Testis (tissue), 2 donors: ENCODE measurements at regions not wholly inside any gene's neighbourhood (a gene's known extent, or its start where the extent isn't known, plus 50 kb on each side); places are given as distances from the start of the nearest gene placed in this dataset.
"Not testable (repeated sequence)": the region's sequence is repeated elsewhere in the genome, so short reads cannot be mapped to it uniquely, and the experiment has no call there.

Experiments used
- CTCF ChIP-seq, 3 experiments: fragments of 450-650 bp in 2 of 3; fragments of 200-600 bp in 1 of 3; sonication (generic) in 1 of 3; IDR thresholded peaks; one replicate each; pipeline ENCODE4 v1.5.1; 2016 to 2019; ENCODE audit warnings: antibody characterized with exemption in 3 of 3, mild to moderate bottlenecking in 2 of 3, moderate library complexity in 1 of 3
- POLR2A ChIP-seq: fragments of 450-650 bp; IDR thresholded peaks from one replicate; pipeline ENCODE4 v1.6.1; 2017; ENCODE audit warnings: antibody characterized with exemption, mild to moderate bottlenecking, moderate library complexity

- not testable (repeated sequence) for TF ChIP-seq POLR2A; CTCF (IDR thresholded peaks at IDR 0.05)
Measured at GRCh38 chr5:34196091-34196490, 153.1 kb upstream of the C1QTNF3 start.
